Right lobe of liver (tissue), 4 donors: ENCODE measurements at regions not wholly inside any gene's neighbourhood (a gene's known extent, or its start where the extent isn't known, plus 50 kb on each side); places are given as distances from the start of the nearest gene placed in this dataset.

Experiments used
- POLR2A ChIP-seq: fragments of 450-650 bp; IDR thresholded peaks from one replicate; pipeline ENCODE4 v1.6.1; 2017; ENCODE audit warnings: antibody characterized with exemption, mild to moderate bottlenecking
- TF ChIP-seq, protein P1 (sequence below), 4 donors: fragments of 200-600 bp in 3 of 4; fragments of 450-650 bp in 1 of 4; IDR thresholded peaks; one replicate each; pipeline versions ENCODE4 v1.5.1 to v1.8.0; 2016 to 2022; ENCODE audit warnings: antibody characterized with exemption in 4 of 4, mild to moderate bottlenecking in 2 of 4
- donor health status: DM: no; HTN: no; CAD: no.
- donor health status: DM: no; HTN: no; CAD: no.
- donor health status: DM: no; HTN: yes; CAD: no.

GRCh38 chr12:27176765-27177164 lies 67.3 kb upstream of the STK38L start:
- TF ChIP-seq, protein P1, sequence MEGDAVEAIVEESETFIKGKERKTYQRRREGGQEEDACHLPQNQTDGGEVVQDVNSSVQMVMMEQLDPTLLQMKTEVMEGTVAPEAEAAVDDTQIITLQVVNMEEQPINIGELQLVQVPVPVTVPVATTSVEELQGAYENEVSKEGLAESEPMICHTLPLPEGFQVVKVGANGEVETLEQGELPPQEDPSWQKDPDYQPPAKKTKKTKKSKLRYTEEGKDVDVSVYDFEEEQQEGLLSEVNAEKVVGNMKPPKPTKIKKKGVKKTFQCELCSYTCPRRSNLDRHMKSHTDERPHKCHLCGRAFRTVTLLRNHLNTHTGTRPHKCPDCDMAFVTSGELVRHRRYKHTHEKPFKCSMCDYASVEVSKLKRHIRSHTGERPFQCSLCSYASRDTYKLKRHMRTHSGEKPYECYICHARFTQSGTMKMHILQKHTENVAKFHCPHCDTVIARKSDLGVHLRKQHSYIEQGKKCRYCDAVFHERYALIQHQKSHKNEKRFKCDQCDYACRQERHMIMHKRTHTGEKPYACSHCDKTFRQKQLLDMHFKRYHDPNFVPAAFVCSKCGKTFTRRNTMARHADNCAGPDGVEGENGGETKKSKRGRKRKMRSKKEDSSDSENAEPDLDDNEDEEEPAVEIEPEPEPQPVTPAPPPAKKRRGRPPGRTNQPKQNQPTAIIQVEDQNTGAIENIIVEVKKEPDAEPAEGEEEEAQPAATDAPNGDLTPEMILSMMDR (IDR thresholded peaks at IDR 0.05): no peak
- no peak for TF ChIP-seq POLR2A
